HG03280 (cell line): ENCODE measurements at regions not wholly inside any gene's neighbourhood (a gene's known extent, or its start where the extent isn't known, plus 50 kb on each side); places are given as distances from the start of the nearest gene placed in this dataset.
"Not testable (repeated sequence)": the region's sequence is repeated elsewhere in the genome, so short reads cannot be mapped to it uniquely, and the experiment has no call there.

Source experiments
- ATAC-seq: cut with Tn5 transposase; IDR thresholded peaks from one replicate; pipeline ENCODE4 v1.9.1; 2021; ENCODE audit warnings: mild to moderate bottlenecking, moderate library complexity; ENCODE audit not compliant: unreplicated experiment

DNA sequence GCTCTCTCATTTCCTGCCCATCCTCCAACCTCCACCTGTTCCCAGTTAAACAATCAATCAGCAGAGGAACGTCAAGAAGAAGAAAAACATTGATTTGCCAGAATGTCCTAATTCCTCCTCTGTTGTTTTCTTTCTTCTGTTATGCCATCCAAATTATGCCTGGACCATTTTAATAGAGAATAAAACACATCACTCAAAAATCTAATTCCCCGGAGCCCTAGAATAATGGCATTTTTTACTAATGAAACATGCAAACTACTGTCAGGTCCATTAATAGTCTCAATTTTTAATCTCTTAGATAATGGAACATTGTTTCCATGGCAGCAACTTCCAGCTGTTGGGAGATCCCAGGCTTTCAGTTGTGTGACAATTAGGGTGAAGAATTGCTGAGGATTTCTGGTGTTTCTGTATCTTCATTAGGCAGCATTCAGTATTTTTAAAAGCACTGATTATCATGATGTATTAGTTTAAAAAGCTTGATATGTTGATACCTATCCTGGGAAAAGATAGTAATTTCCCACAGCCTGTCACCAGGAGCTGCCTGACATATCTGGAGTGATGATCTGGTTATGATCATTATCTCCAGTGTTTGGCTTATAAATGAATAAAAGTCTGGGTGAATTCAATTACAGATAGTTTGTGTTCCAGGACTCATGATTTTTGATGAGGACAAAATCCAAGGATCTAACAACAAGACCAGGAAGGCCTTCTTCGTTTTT is 209.8 kb downstream of the TPBG start:
- ATAC-seq: no peak

DNA sequence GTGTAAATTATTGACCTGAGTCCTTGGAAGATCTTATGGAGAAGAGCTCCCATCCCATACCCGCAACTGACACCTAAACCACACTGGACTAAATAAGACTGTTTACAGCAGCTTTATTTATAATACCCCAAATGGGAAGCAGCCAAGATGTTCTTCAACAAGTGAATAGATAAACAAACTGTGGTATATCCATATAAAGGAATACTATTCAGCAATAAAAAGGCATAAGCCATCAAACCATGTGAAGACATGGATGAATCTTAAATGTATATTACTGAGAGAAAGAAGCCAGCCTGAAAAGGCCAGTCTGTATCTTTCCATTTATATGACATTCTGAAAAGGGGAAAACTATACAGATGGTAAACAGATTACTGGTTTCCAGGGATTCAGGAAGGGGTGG is 212.7 kb downstream of the TPBG start:
- ATAC-seq: no peak

DNA sequence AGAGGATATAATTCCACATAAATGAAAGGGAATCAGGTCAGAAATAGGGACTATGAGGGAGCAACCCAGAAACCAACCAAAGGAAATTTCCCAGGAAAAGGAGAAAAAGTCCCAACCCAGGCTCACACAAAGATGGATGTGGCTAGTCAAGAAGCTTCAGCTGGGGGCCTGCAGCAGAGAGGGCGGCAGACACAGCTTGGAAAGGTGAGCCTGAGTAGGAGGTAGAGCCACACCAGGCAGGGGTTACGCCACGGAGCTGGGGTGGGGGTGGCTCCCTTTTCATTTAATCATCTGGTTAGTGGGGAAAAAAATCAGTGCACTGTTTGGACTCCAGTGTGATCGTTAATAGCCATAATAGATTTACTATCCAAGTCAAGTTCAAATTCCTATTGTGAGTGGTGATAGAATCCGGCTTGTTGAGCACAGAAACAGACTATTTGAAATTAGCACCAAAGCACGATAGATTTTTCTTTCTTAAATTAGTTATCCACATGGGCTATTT is 220.6 kb downstream of the TPBG start:
- no peak for ATAC-seq

DNA sequence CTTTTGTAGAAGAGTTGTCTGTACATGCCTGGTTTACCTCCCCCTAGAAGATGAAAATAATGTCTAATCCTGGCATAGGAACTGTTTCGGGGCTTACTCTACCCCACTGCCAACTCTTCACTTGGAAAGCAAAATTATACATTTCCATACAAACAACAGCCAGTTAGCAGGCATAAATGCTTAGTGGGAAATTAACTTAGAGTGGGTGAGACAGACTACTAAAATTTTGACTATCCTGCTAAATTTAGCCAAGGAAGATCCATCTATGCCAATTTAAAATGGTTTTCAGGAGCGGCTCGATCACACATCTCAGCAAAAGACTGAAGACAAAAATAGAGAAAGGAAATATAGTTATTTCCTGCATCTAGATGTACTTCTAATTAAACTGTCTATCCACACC is 221.2 kb downstream of the TPBG start:
- no peak for ATAC-seq

DNA sequence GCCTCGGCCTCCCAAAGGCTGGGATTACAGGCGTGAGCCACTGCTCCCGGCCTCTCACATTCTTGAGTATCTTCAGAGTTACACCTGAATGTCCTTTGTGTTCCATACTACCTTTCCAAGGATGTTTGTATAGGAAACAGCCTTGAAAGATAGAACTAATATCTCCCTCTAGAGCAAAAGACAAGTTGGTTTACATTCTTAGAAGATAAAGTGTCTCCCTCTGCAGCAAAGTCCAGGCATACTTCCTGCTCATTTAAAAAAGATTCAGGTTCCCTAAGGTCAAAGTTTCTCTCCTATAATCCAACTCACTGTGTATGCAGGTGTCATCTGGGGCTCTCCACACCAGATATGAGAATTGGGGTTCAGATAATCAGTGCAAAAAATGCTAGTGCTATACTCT is 224.4 kb downstream of the TPBG start:
- ATAC-seq: no peak

DNA sequence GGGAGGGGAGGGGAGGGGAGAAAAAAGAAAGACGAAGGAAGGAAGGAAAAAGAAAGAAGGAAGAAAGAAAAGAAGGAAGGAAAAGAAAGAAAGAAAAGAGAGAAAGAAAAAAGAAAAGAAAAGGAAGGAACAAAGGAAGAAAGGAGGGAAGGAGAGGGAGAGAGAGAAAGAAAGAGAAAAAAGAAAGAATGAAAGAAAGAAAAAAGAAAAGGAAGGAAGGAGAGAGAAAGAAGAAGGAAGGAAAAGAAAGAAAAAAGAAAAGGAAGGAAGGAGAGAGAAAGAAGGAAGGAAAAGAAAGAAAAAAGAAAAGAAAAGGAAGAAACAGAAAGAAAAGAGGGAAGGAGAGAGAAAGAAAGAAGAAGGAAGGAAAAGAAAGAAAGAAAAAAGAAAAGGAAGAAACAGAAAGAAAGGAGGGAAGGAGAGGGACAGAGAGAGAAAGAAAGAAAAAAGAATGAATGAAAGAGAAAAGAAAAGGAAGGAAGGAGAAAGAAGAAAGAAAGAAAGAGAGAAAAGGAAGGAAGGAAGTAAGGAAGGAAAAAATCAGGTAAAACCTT is 225.3 kb downstream of the TPBG start:
- ATAC-seq: no peak

DNA sequence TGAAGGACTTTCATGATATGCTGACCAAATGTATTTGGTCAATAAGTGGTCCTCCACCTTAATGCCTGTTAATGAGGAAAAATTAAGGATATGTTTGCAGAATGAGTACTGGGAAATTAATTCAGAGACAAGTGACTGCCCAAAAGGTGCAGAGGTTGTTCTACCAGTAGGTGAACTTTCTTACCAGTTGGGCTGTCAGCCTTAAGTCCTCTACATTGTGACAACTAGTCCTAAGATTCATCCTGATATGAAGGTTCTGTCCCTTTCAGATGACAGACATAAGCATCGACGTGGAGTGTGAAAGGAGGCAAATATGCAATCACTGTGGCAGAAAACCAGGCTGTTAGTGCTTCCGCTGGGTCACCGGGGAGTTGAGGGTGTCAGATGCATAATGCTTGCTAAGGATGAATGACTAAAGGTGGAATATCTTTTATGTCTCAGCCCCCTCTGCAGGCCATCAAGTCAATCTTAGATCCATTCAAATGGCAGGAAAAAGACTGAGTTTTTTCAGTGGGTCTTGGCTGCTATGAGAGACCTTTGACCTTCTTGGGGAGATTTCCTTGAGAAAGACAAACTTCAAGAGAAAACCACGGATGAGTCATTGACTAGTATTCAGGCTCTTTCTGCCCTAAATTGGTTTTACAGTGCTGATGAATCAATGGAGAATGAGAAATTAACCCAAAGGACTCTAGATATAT is 226.0 kb downstream of the TPBG start:
- ATAC-seq: peak; percentile 77

DNA sequence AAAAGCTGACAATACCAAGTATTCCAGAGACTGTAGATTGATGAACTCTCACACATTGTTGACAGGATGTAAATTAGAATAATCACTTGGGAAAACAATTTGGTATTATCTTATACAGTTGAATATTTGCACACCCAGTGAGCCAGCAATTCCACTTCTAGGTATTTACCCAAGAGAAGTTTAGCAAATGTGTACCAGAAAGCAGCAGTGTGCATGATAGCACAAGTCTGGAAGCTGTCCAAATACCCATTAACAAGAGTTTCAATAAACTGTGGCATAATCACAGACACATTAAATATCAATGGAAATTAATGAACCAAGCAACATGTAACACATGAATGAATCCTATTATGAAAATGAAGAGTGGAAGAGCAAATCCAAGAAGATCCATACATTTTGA is 233.6 kb downstream of the TPBG start:
- no peak for ATAC-seq

DNA sequence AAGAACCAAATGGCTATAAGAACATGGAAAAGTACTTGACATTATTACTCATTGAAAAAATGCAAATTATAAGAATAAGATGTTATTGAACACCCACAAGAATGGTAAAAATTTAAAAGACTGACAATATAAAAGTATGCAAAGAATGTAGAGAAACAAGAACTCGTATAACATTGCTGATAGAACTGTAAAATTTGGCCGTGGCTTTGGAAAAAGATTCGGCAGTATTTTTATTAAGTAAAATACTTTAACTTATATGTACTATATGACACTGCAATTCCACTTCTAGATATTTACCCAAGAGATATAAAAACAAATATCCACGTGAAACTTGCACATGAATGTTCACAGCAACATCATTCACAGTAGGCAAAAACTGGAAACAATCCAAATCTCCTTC is 239.2 kb downstream of the TPBG start:
- no peak for ATAC-seq

DNA sequence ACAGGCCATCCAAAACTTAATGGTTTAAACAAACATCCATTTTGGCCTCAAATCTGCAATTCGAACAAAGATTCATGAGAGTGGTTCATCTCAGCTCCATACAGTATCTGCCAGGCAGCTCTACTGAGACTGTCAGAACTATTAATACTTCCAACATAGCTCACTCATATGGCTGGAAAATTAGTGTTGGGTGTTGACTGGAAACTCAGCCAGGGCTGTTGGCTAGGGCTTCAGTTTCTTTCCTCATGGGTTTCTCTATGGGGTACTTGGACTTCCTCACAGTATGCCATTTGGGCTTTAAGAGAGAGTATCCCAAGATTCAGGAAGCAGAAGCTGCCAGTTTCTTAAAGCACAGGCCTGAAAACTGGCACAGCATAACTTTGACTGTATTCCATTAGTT is 240.3 kb downstream of the TPBG start:
- no peak for ATAC-seq

DNA sequence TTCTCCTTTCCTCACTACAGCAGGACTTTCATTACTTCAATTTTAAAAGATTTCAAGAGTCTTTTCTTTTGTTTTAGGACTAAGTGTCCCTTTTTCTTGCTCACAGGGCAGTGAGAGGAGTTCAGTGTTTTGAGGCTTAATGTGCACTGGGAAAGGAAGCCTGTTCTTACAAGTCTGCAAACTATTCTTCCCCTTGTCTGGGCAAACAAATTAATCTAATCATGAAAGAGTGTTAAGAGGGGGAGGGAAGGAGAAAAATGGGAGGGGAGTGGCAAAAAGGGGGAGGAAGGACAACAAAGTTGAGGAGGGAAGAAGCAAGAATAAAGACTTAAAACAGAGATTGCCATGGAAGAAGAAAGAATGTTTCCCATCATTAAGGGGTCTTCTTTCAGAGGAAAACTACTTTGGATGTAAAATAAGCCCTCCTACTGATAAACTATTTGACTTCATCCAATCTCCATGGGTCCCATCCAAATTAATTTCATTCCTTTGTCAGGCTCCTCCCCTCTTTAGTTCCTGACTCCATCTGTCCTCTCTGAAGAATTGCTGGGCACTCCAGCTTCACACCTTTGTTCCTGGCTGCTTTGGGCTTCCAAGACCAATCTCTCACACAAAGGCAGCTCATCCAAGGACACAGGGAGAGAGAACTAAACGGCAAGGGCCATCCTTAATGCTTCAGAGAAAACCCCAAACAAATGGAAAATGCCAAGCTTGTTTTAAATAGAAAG is 244.5 kb downstream of the TPBG start:
- no peak for ATAC-seq

DNA sequence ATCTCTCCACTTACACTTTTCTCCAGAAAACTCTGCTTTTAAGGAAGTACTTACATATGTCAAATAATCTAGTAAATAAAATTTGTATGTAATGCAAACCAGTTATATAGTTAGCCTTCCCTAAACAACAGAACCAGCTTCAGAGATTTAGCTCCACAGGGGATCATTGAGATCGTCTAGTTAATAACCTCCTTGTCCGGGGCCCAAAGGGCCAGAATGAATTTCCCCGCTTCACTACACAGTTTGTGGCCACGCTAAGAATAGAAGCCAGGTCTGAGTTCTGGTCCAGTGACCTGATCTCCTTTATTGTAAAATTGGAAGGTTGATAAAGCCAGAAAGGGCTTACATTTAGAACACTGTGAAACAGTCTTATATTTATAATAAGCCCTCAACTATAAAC is 245.2 kb downstream of the TPBG start:
- no peak for ATAC-seq

DNA sequence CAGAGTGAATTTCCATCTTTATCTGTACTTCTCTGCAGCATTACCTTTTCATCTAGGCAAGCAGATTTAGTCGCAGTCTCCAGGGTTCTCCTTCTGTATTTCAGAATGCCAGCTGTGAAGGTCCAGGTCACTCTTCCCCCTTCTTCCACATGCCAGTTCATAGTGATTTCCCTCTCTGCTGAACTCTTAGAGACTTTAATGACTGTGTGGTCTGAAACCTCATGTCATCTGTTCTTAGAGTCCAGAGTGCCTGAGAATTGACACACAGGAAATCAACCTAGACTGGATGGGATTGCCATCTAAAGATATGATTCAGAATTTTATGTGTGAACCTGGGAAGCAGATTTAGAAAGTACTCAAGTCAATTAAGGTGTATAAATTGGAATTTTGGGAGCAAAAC is 248.1 kb downstream of the TPBG start:
- ATAC-seq: no peak

DNA sequence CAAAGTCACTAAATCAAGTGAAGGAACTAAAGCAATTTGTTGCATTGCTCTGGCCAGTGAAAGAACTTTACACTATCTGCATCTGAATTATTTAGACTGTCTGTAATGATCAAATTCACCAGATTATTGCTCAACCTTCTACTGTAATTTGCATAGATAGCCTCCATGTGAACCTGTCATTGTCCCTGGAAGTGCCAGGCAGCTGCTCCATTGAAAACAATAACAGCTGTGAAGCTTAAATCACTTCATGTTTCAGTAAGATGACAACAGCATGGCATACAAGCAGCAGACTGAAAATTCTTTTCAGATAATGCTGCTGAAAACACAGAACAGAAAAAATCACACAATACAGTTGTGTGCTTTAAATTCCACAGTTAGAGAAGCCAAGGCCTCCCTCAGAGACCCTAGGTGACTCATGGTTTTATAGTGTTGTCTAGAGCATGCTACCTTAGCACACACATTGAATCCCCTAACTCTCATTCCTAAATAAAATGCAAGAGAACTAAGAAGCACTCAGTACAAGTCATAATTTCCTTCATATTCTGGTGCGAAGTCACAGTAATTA is 248.9 kb downstream of the TPBG start:
- ATAC-seq: no peak

DNA sequence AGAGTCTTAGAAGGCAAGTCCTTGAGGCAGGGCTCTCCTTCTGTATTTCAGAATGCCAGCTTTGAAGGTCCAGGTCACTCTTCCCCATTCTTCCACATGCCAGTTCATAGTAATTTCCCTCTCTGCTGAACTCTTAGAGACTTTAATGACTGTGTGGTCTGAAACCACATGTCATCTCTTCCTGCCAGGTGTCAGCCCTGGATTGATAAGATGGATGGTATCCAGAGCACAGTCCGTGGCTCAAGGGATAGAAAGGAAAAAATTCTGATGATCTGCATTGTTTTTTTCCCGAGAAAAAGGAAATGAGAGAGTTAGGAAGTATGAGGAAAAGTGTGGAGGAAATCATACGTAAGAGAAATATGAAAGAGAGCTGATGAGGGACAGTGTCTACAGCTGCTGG is 250.9 kb downstream of the TPBG start:
- no peak for ATAC-seq

DNA sequence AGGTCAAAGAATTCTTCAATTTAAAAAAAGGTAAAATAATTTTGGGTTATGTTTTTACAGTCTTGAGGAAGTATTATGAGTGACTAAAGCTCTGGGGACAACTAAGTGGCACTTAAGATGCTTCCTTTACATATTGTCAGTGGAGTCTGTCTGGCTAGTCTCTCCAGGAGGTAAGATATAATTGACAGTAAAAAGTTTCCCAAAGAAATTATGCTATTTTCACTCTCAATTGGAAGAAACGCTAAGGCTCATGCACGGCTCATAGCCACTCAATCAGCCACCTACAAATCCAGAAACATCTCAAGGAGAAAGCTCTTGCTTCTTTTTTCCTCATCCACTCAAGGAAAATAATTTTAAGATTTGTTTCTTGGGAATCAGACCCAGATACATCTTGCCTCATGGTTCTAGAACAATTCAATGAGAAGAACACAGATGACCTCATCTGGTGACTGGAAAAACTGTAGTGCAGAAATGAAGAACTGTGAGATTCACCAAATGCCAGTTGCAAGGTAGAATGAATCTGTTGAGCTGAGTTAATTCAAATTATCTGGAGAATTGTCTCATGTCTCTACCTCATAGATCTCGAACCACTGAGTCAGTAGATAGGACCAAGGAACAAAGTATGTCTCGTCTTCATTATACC is 252.9 kb downstream of the TPBG start:
- ATAC-seq: no peak

DNA sequence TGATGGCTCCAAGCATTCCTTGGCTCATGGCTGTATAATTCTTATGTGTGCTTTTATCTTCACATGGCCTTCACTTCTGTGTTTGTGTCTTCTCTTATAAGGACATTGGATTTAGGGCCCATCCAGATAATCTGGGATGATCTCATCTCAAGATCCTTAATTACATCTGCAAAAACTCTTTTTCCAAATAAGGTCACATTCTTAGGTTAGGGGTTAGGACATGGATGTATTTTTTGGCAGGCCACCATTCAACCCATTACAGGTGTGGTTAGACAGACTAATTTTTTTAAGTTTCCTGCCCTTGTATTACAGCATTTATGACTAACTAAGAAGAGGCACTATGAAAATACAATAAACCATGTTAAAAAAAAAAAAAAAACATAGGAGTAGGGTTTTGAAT is 254.0 kb downstream of the TPBG start:
- ATAC-seq: no peak

DNA sequence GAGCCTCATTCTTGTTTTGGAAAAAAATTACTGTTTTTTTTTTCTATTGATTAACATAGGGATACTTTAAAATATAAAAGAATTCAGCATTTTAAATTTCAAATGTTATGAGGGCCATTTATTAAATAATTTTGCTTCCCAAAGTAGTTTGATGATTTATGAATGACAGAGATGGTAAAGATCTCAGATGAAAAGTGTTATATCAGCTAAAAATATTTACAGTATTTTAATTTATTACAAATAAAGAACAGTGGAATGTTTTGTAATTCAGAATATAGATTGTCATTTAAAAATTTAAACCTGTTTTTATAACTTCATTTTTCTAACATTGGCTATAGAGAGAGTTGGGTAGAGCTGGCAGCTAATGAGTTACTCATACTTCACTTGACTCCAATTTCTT is 256.0 kb downstream of the TPBG start:
- no peak for ATAC-seq

DNA sequence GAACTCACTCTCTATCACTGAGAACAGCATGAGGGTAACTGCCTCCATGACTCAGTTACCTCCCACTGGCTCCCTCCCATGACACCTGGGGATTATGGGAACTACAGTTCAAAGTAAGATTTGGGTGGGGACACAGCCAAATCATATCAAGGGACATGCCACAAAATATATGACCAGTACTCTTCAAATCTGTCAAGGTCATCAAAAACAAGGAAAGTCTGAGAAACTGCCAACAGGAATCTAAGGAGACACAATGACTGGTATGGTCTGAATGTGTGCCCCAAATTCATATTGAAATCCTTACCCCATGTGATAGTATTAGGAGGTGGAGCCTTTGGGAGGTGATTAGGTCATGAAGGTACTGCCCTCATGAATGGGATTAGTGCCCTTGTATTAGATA is 258.8 kb downstream of the TPBG start:
- no peak for ATAC-seq

DNA sequence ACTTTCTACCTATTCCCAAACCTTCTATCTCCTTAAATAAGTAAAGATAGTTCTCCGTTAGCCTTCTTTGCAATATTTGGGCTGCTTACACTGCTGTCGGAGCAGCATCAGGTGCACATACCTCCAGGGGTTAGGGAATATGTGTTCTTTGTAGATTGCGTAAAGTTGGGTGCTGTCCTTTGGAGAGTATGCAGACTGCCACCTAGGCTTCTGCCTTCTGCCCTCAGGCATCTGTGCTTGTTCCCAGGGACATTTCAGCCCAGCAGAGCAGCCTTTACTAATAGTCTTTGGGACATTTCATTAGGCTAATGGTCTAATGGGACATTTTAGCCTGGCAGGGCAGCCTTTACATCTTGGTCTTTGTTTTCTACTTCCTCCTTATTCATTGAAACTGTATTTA is 260.6 kb downstream of the TPBG start:
- ATAC-seq: no peak

DNA sequence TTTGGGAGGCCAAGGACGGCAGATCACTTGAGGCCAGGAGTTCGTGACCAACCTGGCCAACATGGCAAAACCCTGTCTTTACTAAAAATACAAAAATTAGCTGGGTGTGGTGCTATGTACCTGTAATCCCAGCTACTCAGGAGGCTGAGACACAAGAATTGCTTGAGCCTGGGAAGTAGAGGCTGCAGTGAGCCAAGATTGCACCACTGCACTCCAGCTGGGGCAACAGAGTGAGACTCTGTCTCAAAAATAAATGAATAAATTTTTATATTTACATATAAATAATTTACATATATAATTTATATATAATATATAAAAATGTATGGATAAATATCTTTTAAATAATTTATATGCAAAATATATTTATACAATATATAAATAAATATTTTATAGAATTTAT is 263.3 kb downstream of the TPBG start:
- not testable (repeated sequence) for ATAC-seq
